ENCODE measurements at regions not wholly inside any gene's neighbourhood (a gene's known extent, or its start where the extent isn't known, plus 50 kb on each side); places are given as distances from the start of the nearest gene placed in this dataset.

DNA sequence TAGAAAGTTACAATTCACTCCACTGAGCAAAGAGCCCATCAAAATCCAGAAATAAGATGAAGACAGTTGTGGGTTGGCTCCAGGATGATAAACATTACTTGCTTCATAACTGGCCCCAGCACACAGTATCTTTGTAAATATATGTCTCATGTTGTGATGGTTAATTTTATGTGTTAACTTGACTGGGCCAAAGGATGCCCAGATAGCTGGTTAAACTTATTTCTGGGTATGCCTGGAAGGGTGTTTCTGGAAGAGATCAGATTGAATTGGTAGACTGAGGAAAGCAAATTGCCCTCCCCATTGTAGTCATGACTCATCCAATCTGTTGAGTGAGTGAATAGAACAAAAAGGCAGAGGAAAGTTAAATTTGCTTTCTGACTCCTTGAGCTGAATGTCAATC is 373.8 kb downstream of the LNPK start:
- H3K36me3 Mint-ChIP-seq (ENCODE audit: low read depth, unreplicated experiment) = no peaks in the 10 kb centered on the region

DNA sequence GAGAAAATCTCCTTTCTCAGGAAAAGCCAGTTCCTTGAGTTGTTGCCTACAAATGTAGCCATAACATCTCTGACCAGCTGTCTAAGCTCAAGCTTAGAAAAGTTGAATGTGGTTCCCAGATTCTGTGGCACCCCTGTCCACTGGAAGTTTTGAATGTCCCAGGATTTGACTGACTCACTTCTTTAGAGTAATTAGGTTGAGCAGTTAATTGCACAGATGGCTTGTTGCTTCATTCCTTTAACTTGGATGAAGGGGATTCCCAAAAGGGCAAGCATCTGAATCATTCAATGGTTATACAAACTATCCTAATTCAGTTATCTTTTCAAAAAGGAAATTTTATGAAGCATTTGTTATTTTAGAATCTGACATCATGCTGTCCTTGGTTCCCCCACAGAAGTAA is 374.7 kb downstream of the LNPK start:
- H3K4me2 ChIP-seq (ENCODE audit: low read length) = no peak overlapping the region

More for the DNA sequence above, 373.8 kb downstream of the LNPK start:
- Histone ChIP-seq H3K27ac (ENCODE audit: low read depth, low read length) (no peak overlapping the region), H3K27me3 (ENCODE audit: insufficient read depth, low read length) (no peaks in the 10 kb centered on the region), H3K4me3 (ENCODE audit: insufficient read depth, low read depth, low read length) (no peak overlapping the region), H4K20me1 (ENCODE audit: insufficient read depth, low read length) (no peaks in the 10 kb centered on the region), H3K4me2 (ENCODE audit: low read length) (no peak overlapping the region), H2AFZ (ENCODE audit: low read depth, low read length) (no peak overlapping the region), H3K9ac (ENCODE audit: low read length) (no peak overlapping the region), H3K79me2 (ENCODE audit: insufficient read depth, low read length) (no peaks in the 10 kb centered on the region), H3K4me1 (ENCODE audit: insufficient read depth, low read length) (no peaks in the 10 kb centered on the region), H3K9me3 (ENCODE audit: insufficient read depth, low read depth, low read length) (peaks cover 3% of the 10 kb centered on the region), H3K36me3 (ENCODE audit: insufficient read depth, low read length) (no peaks in the 10 kb centered on the region)
- Mint-ChIP-seq H3K4me3 (ENCODE audit: unreplicated experiment) (no peak overlapping the region), H3K4me1 (ENCODE audit: low read depth, unreplicated experiment) (peaks cover 2% of the 10 kb centered on the region), H3K27ac (ENCODE audit: unreplicated experiment) (no peak overlapping the region), H3K27me3 (ENCODE audit: low read depth, unreplicated experiment) (peaks cover 4% of the 10 kb centered on the region), H3K9me3 (ENCODE audit: unreplicated experiment) (peaks cover 4% of the 10 kb centered on the region)
- TF ChIP-seq EZH2 (IDR thresholded peaks at IDR 0.05; ENCODE audit: insufficient read depth, low read length) = no peak
- TF ChIP-seq, protein P1, sequence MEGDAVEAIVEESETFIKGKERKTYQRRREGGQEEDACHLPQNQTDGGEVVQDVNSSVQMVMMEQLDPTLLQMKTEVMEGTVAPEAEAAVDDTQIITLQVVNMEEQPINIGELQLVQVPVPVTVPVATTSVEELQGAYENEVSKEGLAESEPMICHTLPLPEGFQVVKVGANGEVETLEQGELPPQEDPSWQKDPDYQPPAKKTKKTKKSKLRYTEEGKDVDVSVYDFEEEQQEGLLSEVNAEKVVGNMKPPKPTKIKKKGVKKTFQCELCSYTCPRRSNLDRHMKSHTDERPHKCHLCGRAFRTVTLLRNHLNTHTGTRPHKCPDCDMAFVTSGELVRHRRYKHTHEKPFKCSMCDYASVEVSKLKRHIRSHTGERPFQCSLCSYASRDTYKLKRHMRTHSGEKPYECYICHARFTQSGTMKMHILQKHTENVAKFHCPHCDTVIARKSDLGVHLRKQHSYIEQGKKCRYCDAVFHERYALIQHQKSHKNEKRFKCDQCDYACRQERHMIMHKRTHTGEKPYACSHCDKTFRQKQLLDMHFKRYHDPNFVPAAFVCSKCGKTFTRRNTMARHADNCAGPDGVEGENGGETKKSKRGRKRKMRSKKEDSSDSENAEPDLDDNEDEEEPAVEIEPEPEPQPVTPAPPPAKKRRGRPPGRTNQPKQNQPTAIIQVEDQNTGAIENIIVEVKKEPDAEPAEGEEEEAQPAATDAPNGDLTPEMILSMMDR (IDR thresholded peaks at IDR 0.05; ENCODE audit: insufficient read depth, low read depth, low read length) = no peak
- FAIRE-seq = no peak
- DNase-seq (ENCODE audit: low read depth) = no peak

DNA sequence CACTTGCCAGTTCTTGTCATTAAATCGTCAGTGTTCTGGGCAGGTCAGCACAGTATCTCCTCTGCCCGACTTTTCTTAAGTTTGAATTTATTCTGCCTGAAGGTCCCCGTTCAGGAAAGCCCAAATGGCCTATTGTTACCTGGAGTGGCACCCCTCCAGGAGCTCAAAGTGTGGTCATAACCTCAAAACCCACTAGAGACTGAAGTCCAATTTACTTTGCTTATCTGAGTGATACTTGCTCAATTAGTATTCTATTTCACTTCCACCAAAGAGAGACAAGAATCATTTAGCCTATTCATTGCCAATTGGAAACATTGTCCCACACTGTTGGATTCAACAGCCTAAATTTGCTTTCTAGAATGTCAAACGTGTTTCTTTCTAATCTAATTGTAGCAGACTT is 375.3 kb downstream of the LNPK start:
- Histone ChIP-seq H3K9me3 (ENCODE audit: insufficient read depth, low read depth, low read length) (peaks cover 3% of the 10 kb centered on the region), H3K4me1 (ENCODE audit: insufficient read depth, low read length) (no peaks in the 10 kb centered on the region), H4K20me1 (ENCODE audit: insufficient read depth, low read length) (no peaks in the 10 kb centered on the region), H3K4me3 (ENCODE audit: insufficient read depth, low read depth, low read length) (no peak overlapping the region), H3K27ac (ENCODE audit: low read depth, low read length) (no peak overlapping the region), H3K27me3 (ENCODE audit: insufficient read depth, low read length) (no peaks in the 10 kb centered on the region), H3K9ac (ENCODE audit: low read length) (no peak overlapping the region), H2AFZ (ENCODE audit: low read depth, low read length) (no peak overlapping the region), H3K36me3 (ENCODE audit: insufficient read depth, low read length) (no peaks in the 10 kb centered on the region), H3K79me2 (ENCODE audit: insufficient read depth, low read length) (no peaks in the 10 kb centered on the region), H3K4me2 (ENCODE audit: low read length) (no peak overlapping the region)
- TF ChIP-seq, protein P1 (IDR thresholded peaks at IDR 0.05; ENCODE audit: insufficient read depth, low read depth, low read length) = no peak
- no peak for TF ChIP-seq EZH2 (IDR thresholded peaks at IDR 0.05; ENCODE audit: insufficient read depth, low read length)
- H3K27ac Mint-ChIP-seq (ENCODE audit: unreplicated experiment) = no peak overlapping the region
- peaks cover 2% of the 10 kb centered on the region for H3K4me1 Mint-ChIP-seq (ENCODE audit: low read depth, unreplicated experiment)
- peaks cover 7% of the 10 kb centered on the region for H3K9me3 Mint-ChIP-seq (ENCODE audit: unreplicated experiment)
- H3K4me3 Mint-ChIP-seq (ENCODE audit: unreplicated experiment) = no peak overlapping the region
- H3K36me3 Mint-ChIP-seq (ENCODE audit: low read depth, unreplicated experiment) = no peaks in the 10 kb centered on the region
- FAIRE-seq (no peak), DNase-seq (ENCODE audit: low read depth) (no peak)
- peaks cover 4% of the 10 kb centered on the region for H3K27me3 Mint-ChIP-seq (ENCODE audit: low read depth, unreplicated experiment)

More for the DNA sequence above, 374.7 kb downstream of the LNPK start:
- no peak overlapping the region for H2AFZ ChIP-seq (ENCODE audit: low read depth, low read length)
- no peak overlapping the region for H3K4me3 ChIP-seq (ENCODE audit: insufficient read depth, low read depth, low read length)
- no peak overlapping the region for H3K4me3 Mint-ChIP-seq (ENCODE audit: unreplicated experiment)
- H3K36me3 ChIP-seq (ENCODE audit: insufficient read depth, low read length) = no peaks in the 10 kb centered on the region
- H3K27ac Mint-ChIP-seq (ENCODE audit: unreplicated experiment) = no peak overlapping the region
- no peak overlapping the region for H3K9ac ChIP-seq (ENCODE audit: low read length)
- H3K79me2 ChIP-seq (ENCODE audit: insufficient read depth, low read length) = no peaks in the 10 kb centered on the region
- DNase-seq (ENCODE audit: low read depth) (no peak), FAIRE-seq (no peak)
- no peak overlapping the region for H3K27ac ChIP-seq (ENCODE audit: low read depth, low read length)
- peaks cover 6% of the 10 kb centered on the region for H3K9me3 Mint-ChIP-seq (ENCODE audit: unreplicated experiment)
- no peaks in the 10 kb centered on the region for H4K20me1 ChIP-seq (ENCODE audit: insufficient read depth, low read length)
- no peaks in the 10 kb centered on the region for H3K36me3 Mint-ChIP-seq (ENCODE audit: low read depth, unreplicated experiment)
- H3K4me1 Mint-ChIP-seq (ENCODE audit: low read depth, unreplicated experiment) = peaks cover 2% of the 10 kb centered on the region
- TF ChIP-seq EZH2 (IDR thresholded peaks at IDR 0.05; ENCODE audit: insufficient read depth, low read length) = no peak
- TF ChIP-seq, protein P1 (IDR thresholded peaks at IDR 0.05; ENCODE audit: insufficient read depth, low read depth, low read length) = no peak
- H3K9me3 ChIP-seq (ENCODE audit: insufficient read depth, low read depth, low read length) = peaks cover 3% of the 10 kb centered on the region
- no peaks in the 10 kb centered on the region for H3K4me1 ChIP-seq (ENCODE audit: insufficient read depth, low read length)
- no peaks in the 10 kb centered on the region for H3K27me3 ChIP-seq (ENCODE audit: insufficient read depth, low read length)
- H3K27me3 Mint-ChIP-seq (ENCODE audit: low read depth, unreplicated experiment) = peaks cover 4% of the 10 kb centered on the region
